ENCODE measurements at regions not wholly inside any gene's neighbourhood (a gene's known extent, or its start where the extent isn't known, plus 50 kb on each side); places are given as distances from the start of the nearest gene placed in this dataset.
"Not testable (repeated sequence)": the region's sequence is repeated elsewhere in the genome, so short reads cannot be mapped to it uniquely, and the experiment has no call there.

- no peak for DNase-seq
These were observed 55.0 kb upstream of the CXXC4 start for GRCh38 chr4:104549736-104550135.

GRCh38 chr4:104559502-104559901, 64.8 kb upstream of the CXXC4 start:
- peak; percentile 66 for DNase-seq

GRCh38 chr4:104571341-104571740, 76.6 kb upstream of the CXXC4 start:
- DNase-seq = no peak

GRCh38 chr4:104574371-104574770, 79.7 kb upstream of the CXXC4 start:
- DNase-seq = no peak

- DNase-seq = no peak
These were observed 80.6 kb upstream of the CXXC4 start for GRCh38 chr4:104575278-104575677.

GRCh38 chr4:104577405-104577804, 82.7 kb upstream of the CXXC4 start:
- no peak for DNase-seq

- not testable (repeated sequence) for DNase-seq
These were observed 86.8 kb upstream of the CXXC4 start for GRCh38 chr4:104581476-104581875.

GRCh38 chr4:104582056-104582455, 87.4 kb upstream of the CXXC4 start:
- not testable (repeated sequence) for DNase-seq

- no peak for DNase-seq
These were observed 94.7 kb upstream of the CXXC4 start for GRCh38 chr4:104589264-104589868.

- peak; percentile 87 for DNase-seq
These were observed 96.8 kb upstream of the CXXC4 start for GRCh38 chr4:104591510-104591911.

- DNase-seq = peak; percentile 18
These were observed 97.5 kb upstream of the CXXC4 start for GRCh38 chr4:104592183-104592582.

- no peak for DNase-seq
These were observed 98.3 kb upstream of the CXXC4 start for GRCh38 chr4:104593019-104593418.

- DNase-seq = peak; percentile 76
These were observed 101.5 kb upstream of the CXXC4 start for GRCh38 chr4:104596189-104596588.

GRCh38 chr4:104615496-104615895, 120.8 kb upstream of the CXXC4 start:
- DNase-seq = no peak

- no peak for DNase-seq
These were observed 121.2 kb upstream of the CXXC4 start for GRCh38 chr4:104615926-104616325.

- DNase-seq = no peak
These were observed 121.7 kb upstream of the CXXC4 start for GRCh38 chr4:104616401-104616820.

- DNase-seq = no peak
These were observed 131.0 kb upstream of the CXXC4 start for GRCh38 chr4:104625706-104626105.

GRCh38 chr4:104629601-104630000, 134.9 kb upstream of the CXXC4 start:
- no peak for DNase-seq

- peak; percentile 37 for DNase-seq
These were observed 135.6 kb upstream of the CXXC4 start for GRCh38 chr4:104630272-104630671.

- peak; percentile 13 for DNase-seq
These were observed 136.3 kb upstream of the CXXC4 start for GRCh38 chr4:104631000-104631399.

- DNase-seq = no peak
These were observed 146.7 kb upstream of the CXXC4 start for GRCh38 chr4:104641418-104641817.

GRCh38 chr4:104642521-104642920, 147.8 kb upstream of the CXXC4 start:
- no peak for DNase-seq

- DNase-seq = no peak
These were observed 149.1 kb upstream of the CXXC4 start for GRCh38 chr4:104643805-104644204.

GRCh38 chr4:104649631-104650030, 154.9 kb upstream of the CXXC4 start:
- DNase-seq = no peak

- DNase-seq = not testable (repeated sequence)
These were observed 167.6 kb upstream of the CXXC4 start for GRCh38 chr4:104662269-104662668.

All from OCI-M1 (cell line).